ENCODE measurements at regions not wholly inside any gene's neighbourhood (a gene's known extent, or its start where the extent isn't known, plus 50 kb on each side); places are given as distances from the start of the nearest gene placed in this dataset.
A peak's percentile ranks its signal among the peaks of the same experiment; 100 is the strongest.

- Histone ChIP-seq H3K27me3 (ENCODE audit: insufficient read depth, low read length) (no peaks in the 10 kb centered on the region), H2AFZ (ENCODE audit: low read length) (no peak overlapping the region), H3K27ac (ENCODE audit: low read depth, low read length) (no peak overlapping the region), H3K4me3 (ENCODE audit: insufficient read depth, low read length) (no peak overlapping the region), H3K36me3 (ENCODE audit: insufficient read depth, low read length) (no peaks in the 10 kb centered on the region), H3K79me2 (ENCODE audit: insufficient read depth, low read length) (no peaks in the 10 kb centered on the region), H4K20me1 (ENCODE audit: insufficient read depth, low read length) (no peaks in the 10 kb centered on the region), H3K9me3 (ENCODE audit: low read depth, low read length) (no peaks in the 10 kb centered on the region), H3K4me1 (ENCODE audit: insufficient read depth, low read length) (peaks cover 14% of the 10 kb centered on the region), H3K4me2 (ENCODE audit: insufficient read depth, low read length) (no peak overlapping the region)
- no peak for DNase-seq (ENCODE audit: insufficient read length, low spot score, missing footprints)
- TF ChIP-seq, protein P1, sequence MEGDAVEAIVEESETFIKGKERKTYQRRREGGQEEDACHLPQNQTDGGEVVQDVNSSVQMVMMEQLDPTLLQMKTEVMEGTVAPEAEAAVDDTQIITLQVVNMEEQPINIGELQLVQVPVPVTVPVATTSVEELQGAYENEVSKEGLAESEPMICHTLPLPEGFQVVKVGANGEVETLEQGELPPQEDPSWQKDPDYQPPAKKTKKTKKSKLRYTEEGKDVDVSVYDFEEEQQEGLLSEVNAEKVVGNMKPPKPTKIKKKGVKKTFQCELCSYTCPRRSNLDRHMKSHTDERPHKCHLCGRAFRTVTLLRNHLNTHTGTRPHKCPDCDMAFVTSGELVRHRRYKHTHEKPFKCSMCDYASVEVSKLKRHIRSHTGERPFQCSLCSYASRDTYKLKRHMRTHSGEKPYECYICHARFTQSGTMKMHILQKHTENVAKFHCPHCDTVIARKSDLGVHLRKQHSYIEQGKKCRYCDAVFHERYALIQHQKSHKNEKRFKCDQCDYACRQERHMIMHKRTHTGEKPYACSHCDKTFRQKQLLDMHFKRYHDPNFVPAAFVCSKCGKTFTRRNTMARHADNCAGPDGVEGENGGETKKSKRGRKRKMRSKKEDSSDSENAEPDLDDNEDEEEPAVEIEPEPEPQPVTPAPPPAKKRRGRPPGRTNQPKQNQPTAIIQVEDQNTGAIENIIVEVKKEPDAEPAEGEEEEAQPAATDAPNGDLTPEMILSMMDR (IDR thresholded peaks at IDR 0.05; ENCODE audit: extremely low read depth, low read depth, low read length) = no peak
Observed at GRCh38 chr6:82078286-82078908, 169.1 kb downstream of the IBTK start.

DNA sequence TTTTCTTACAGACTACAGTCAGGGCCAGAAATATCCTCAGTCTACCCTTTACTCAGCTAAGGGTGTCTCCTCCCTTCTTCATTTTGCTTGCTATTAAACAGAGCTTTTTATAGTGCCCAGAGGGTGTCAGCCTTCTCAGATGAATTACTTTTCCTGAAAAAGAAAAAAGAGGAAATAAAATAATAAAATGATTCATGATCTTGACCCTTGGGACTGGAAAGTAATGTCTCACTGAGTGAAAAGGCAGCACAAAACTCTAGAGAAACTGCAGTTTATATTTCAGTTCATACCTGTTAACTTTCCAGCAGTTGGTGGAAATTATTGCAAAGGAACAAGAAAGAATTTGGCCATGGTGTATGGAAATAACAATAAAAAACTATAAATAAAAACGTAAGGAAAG is 170.6 kb downstream of the IBTK start:
- peak; percentile 72 for DNase-seq (ENCODE audit: insufficient read length, low spot score, missing footprints)
- peak overlapping the region; percentile 58 for H2AFZ ChIP-seq (ENCODE audit: low read length)
- no peaks in the 10 kb centered on the region for H3K27me3 ChIP-seq (ENCODE audit: insufficient read depth, low read length)
- H3K4me3 ChIP-seq (ENCODE audit: insufficient read depth, low read length) = no peak overlapping the region
- H4K20me1 ChIP-seq (ENCODE audit: insufficient read depth, low read length) = no peaks in the 10 kb centered on the region
- no peak overlapping the region for H3K4me2 ChIP-seq (ENCODE audit: insufficient read depth, low read length)
- H3K36me3 ChIP-seq (ENCODE audit: insufficient read depth, low read length) = no peaks in the 10 kb centered on the region
- no peaks in the 10 kb centered on the region for H3K79me2 ChIP-seq (ENCODE audit: insufficient read depth, low read length)
- peak overlapping the region; percentile 0 for H3K27ac ChIP-seq (ENCODE audit: low read depth, low read length)
- no peaks in the 10 kb centered on the region for H3K9me3 ChIP-seq (ENCODE audit: low read depth, low read length)
- TF ChIP-seq, protein P1 (IDR thresholded peaks at IDR 0.05; ENCODE audit: extremely low read depth, low read depth, low read length) = peak; percentile 28
- peaks cover 26% of the 10 kb centered on the region for H3K4me1 ChIP-seq (ENCODE audit: insufficient read depth, low read length)

- TF ChIP-seq, protein P1 (IDR thresholded peaks at IDR 0.05; ENCODE audit: extremely low read depth, low read depth, low read length) = no peak
- Histone ChIP-seq H3K4me3 (ENCODE audit: insufficient read depth, low read length) (no peak overlapping the region), H3K27ac (ENCODE audit: low read depth, low read length) (no peak overlapping the region), H3K27me3 (ENCODE audit: insufficient read depth, low read length) (no peaks in the 10 kb centered on the region), H3K79me2 (ENCODE audit: insufficient read depth, low read length) (no peaks in the 10 kb centered on the region), H4K20me1 (ENCODE audit: insufficient read depth, low read length) (no peaks in the 10 kb centered on the region), H3K9me3 (ENCODE audit: low read depth, low read length) (no peaks in the 10 kb centered on the region), H2AFZ (ENCODE audit: low read length) (no peak overlapping the region), H3K4me2 (ENCODE audit: insufficient read depth, low read length) (no peak overlapping the region), H3K4me1 (ENCODE audit: insufficient read depth, low read length) (peaks cover 30% of the 10 kb centered on the region), H3K36me3 (ENCODE audit: insufficient read depth, low read length) (no peaks in the 10 kb centered on the region)
- DNase-seq (ENCODE audit: insufficient read length, low spot score, missing footprints) = no peak
Observed at GRCh38 chr6:82074556-82074955, 173.0 kb downstream of the IBTK start.

GRCh38 chr6:82073484-82073883 is 174.1 kb downstream of the IBTK start:
- TF ChIP-seq, protein P1 (IDR thresholded peaks at IDR 0.05; ENCODE audit: extremely low read depth, low read depth, low read length) = no peak
- H3K27me3 ChIP-seq (ENCODE audit: insufficient read depth, low read length) = no peaks in the 10 kb centered on the region
- no peaks in the 10 kb centered on the region for H3K36me3 ChIP-seq (ENCODE audit: insufficient read depth, low read length)
- H3K79me2 ChIP-seq (ENCODE audit: insufficient read depth, low read length) = no peaks in the 10 kb centered on the region
- H3K27ac ChIP-seq (ENCODE audit: low read depth, low read length) = peak overlapping the region; percentile 63
- H3K4me3 ChIP-seq (ENCODE audit: insufficient read depth, low read length) = no peak overlapping the region
- H4K20me1 ChIP-seq (ENCODE audit: insufficient read depth, low read length) = no peaks in the 10 kb centered on the region
- no peaks in the 10 kb centered on the region for H3K9me3 ChIP-seq (ENCODE audit: low read depth, low read length)
- H2AFZ ChIP-seq (ENCODE audit: low read length) = no peak overlapping the region
- DNase-seq (ENCODE audit: insufficient read length, low spot score, missing footprints) = no peak
- no peak overlapping the region for H3K4me2 ChIP-seq (ENCODE audit: insufficient read depth, low read length)
- H3K4me1 ChIP-seq (ENCODE audit: insufficient read depth, low read length) = peaks cover 30% of the 10 kb centered on the region

Measured in osteoblast (primary cell).